Urinary bladder (tissue), 4 donors: ENCODE measurements at regions not wholly inside any gene's neighbourhood (a gene's known extent, or its start where the extent isn't known, plus 50 kb on each side); places are given as distances from the start of the nearest gene placed in this dataset. TPM values are rescaled to one million over a fixed set of nuclear protein-coding genes. Genes with fewer than 3 reads are reported as not detected.

ENCODE experiments used
- DNase-seq: peaks from one replicate; pipeline ENCODE4 v3.0.0-alpha.2; 2015; ENCODE audit errors: extremely low spot score
- H3K27ac ChIP-seq: one replicate; pipeline ENCODE4 v1.5.1; 2013; ENCODE audit warnings: low read depth, mild to moderate bottlenecking, moderate library complexity
- H3K36me3 ChIP-seq: one replicate; pipeline ENCODE4 v1.6.1; 2013; ENCODE audit warnings: mild to moderate bottlenecking, moderate library complexity; ENCODE audit not compliant: insufficient read depth
- H3K4me1 ChIP-seq: one replicate; pipeline ENCODE4 v1.6.1; 2013; ENCODE audit warnings: mild to moderate bottlenecking, moderate library complexity; ENCODE audit not compliant: insufficient read depth
- H3K4me3 ChIP-seq: one replicate; pipeline ENCODE4 v1.5.1; 2013; ENCODE audit warnings: low read depth, low read length
- whole genome bisulfite sequencing: extraction: QIAGEN DNeasy Blood & Tissue Kit; methylation state at CpG from one replicate; pipeline ENCODE4 v1.1.7; 2013; 5-methylcytosine and 5-hydroxymethylcytosine counted together
- small RNA-seq: library from RNA; depleted of rRNA; stranded (forward); fragments of <200 nt; gene quantifications from one replicate; pipeline ENCODE3, GENCODE V24; 2014
- donor health status: healthy with polysubstance abuse.
- donor health status: healthy.

DNA sequence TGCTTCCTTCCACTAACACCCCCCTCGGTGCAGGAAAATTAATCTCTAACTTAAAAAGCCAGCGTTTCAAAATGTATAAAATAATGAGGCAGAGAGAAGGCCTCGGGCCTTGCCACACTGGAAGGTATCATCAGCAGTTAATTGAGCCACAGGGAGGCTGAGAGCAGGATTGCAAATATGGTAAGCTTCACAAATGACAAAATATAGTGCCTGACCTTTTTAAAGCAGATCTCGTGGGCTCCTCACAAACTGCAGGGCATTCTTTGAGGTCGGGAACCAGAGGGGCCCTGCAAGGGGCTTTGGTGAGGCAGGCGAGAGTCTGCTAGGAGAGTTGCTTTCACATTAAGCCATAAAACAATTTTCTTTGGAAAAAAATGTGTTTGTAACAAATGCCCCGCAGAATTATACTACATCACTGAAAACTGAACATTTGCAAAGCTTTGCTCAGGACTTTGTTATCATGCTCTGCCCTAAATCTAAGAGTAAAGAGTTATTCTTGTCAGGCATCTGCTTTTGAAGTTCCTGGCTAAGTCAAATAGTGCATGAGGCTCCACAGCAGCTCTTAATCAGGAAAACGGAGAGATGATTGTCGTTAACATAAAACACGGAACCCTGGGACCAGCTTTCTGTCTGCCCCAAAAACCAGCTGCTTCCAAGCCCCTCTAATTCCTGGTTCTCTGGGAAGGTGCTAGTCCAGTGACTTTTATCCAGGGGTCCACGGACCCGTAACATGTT lies 61.4 kb upstream of the SYT13 start:
- 42% methylated on average over 12 of the region's 12 CpGs for WGBS
- no peak for DNase-seq

GRCh38 chr11:45345491-45345890 lies 59.4 kb upstream of the SYT13 start:
- H3K36me3 ChIP-seq: no peaks in the 10 kb centered on the region
- no peaks in the 10 kb centered on the region for H3K4me1 ChIP-seq
- no peak for DNase-seq
- no peak overlapping the region for H3K4me3 ChIP-seq
- H3K27ac ChIP-seq: no peak overlapping the region
- 87% methylated on average over 2 of the region's 2 CpGs for WGBS

More for the DNA sequence above, 61.4 kb upstream of the SYT13 start:
- Histone ChIP-seq H3K4me1 (no peaks in the 10 kb centered on the region), H3K36me3 (no peaks in the 10 kb centered on the region), H3K27ac (no peak overlapping the region), H3K4me3 (no peak overlapping the region)

- no peak overlapping the region for H3K27ac ChIP-seq
- 42% methylated on average over 2 of the region's 2 CpGs for WGBS
- DNase-seq: no peak
- no peaks in the 10 kb centered on the region for H3K36me3 ChIP-seq
- no peak overlapping the region for H3K4me3 ChIP-seq
- H3K4me1 ChIP-seq: no peaks in the 10 kb centered on the region
Measured at GRCh38 chr11:45344028-45344427, 57.9 kb upstream of the SYT13 start.

DNA sequence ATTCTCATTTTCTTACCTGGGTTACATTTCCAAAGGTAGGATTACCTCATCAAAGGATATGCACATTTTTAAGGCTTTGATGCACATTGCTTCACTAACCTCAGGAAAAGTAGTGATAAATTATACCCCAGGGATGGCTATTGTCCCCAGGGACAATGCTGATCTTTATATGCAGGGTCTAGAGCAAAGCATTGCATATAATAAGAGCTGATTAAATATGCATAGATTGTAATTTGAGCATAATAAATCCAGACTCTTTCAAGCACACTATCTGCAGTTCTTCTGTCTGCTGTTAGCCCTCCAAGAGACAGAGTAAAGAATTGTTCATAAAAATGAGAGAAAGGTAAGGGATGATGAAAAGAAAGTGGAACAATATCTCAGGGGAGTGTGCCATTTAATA lies 57.3 kb upstream of the SYT13 start:
- Histone ChIP-seq H3K4me3 (no peak overlapping the region), H3K36me3 (no peaks in the 10 kb centered on the region), H3K27ac (no peak overlapping the region), H3K4me1 (no peaks in the 10 kb centered on the region)
- DNase-seq: no peak

GRCh38 chr11:45341372-45341771 lies 55.2 kb upstream of the SYT13 start:
- Histone ChIP-seq H3K27ac (no peak overlapping the region), H3K36me3 (no peaks in the 10 kb centered on the region), H3K4me3 (no peak overlapping the region), H3K4me1 (no peaks in the 10 kb centered on the region)
- DNase-seq: no peak
- 87% methylated on average over 7 of the region's 7 CpGs for WGBS

GRCh38 chr11:45339729-45340519 lies 53.8 kb upstream of the SYT13 start:
- Histone ChIP-seq H3K4me3 (no peak overlapping the region), H3K4me1 (no peaks in the 10 kb centered on the region), H3K36me3 (no peaks in the 10 kb centered on the region), H3K27ac (no peak overlapping the region)
- WGBS: 14% methylated on average over 26 of the region's 26 CpGs
- peak; percentile 62 for DNase-seq

- Histone ChIP-seq H3K4me3 (no peak overlapping the region), H3K36me3 (no peaks in the 10 kb centered on the region), H3K4me1 (no peaks in the 10 kb centered on the region), H3K27ac (no peak overlapping the region)
- DNase-seq: no peak
- 84% methylated on average over 10 of the region's 10 CpGs for WGBS
Measured at GRCh38 chr11:45337583-45338360, 51.6 kb upstream of the SYT13 start.

- DNase-seq: no peak
- H3K4me3 ChIP-seq: no peak overlapping the region
- H3K36me3 ChIP-seq: no peaks in the 10 kb centered on the region
- H3K4me1 ChIP-seq: no peaks in the 10 kb centered on the region
- no peak overlapping the region for H3K27ac ChIP-seq
- WGBS: 87% methylated on average over 4 of the region's 4 CpGs
Measured at GRCh38 chr11:45336136-45336535, 50.0 kb upstream of the SYT13 start.

Small RNA genes lying in the stretch of these regions (small RNA-seq; reads per million reads assigned to genes)
- not detected for gene AC103855.4
